ENCODE measurements at regions not wholly inside any gene's neighbourhood (a gene's known extent, or its start where the extent isn't known, plus 50 kb on each side); places are given as distances from the start of the nearest gene placed in this dataset.
A peak's percentile ranks its signal among the peaks of the same experiment; 100 is the strongest.

GRCh38 chr21:27424601-27425000, 457.7 kb upstream of the ADAMTS5 start:
- H3K4me1 Mint-ChIP-seq = no peaks in the 10 kb centered on the region
- Histone ChIP-seq H2AFZ (replicated peaks) (no peak overlapping the region), H4K20me1 (ENCODE audit: low read depth) (no peaks in the 10 kb centered on the region), H3K4me3 (no peak overlapping the region), H3F3A (ENCODE audit: low read depth) (no peaks in the 10 kb centered on the region), H3K4me1 (peaks cover 3% of the 10 kb centered on the region), H3K36me3 (no peaks in the 10 kb centered on the region), H3K27me3 (no peaks in the 10 kb centered on the region), H3K9me3 (ENCODE audit: low read depth) (no peaks in the 10 kb centered on the region), H3K4me2 (no peak overlapping the region), H3K79me2 (ENCODE audit: low read depth) (no peaks in the 10 kb centered on the region), H3K27ac (no peak overlapping the region), H3K9ac (no peak overlapping the region)
- no peak for DNase-seq (ENCODE audit: low spot score)
- TF ChIP-seq CTCF (IDR thresholded peaks at IDR 0.05) = no peak
- TF ChIP-seq EZH2phosphoT487 (IDR thresholded peaks at IDR 0.05) = no peak
- TF ChIP-seq EZH2 (IDR thresholded peaks at IDR 0.05) = no peak
- no peaks in the 10 kb centered on the region for H3K27me3 Mint-ChIP-seq (ENCODE audit: insufficient read depth, low read depth)
- no peaks in the 10 kb centered on the region for H3K9me3 Mint-ChIP-seq
- no peak overlapping the region for H3K27ac Mint-ChIP-seq
- H3K36me3 Mint-ChIP-seq = no peaks in the 10 kb centered on the region
- no peak overlapping the region for H3K4me3 Mint-ChIP-seq

- Histone ChIP-seq H3K4me1 (peaks cover 3% of the 10 kb centered on the region), H3K27ac (no peak overlapping the region), H2AFZ (replicated peaks) (peak overlapping the region; percentile 55), H3K9ac (no peak overlapping the region), H3K4me2 (no peak overlapping the region), H4K20me1 (ENCODE audit: low read depth) (no peaks in the 10 kb centered on the region), H3K36me3 (no peaks in the 10 kb centered on the region), H3K4me3 (no peak overlapping the region), H3K27me3 (no peaks in the 10 kb centered on the region), H3K79me2 (ENCODE audit: low read depth) (no peaks in the 10 kb centered on the region), H3K9me3 (ENCODE audit: low read depth) (no peaks in the 10 kb centered on the region), H3F3A (ENCODE audit: low read depth) (no peaks in the 10 kb centered on the region)
- Mint-ChIP-seq H3K27me3 (ENCODE audit: insufficient read depth, low read depth) (no peaks in the 10 kb centered on the region), H3K4me1 (no peaks in the 10 kb centered on the region), H3K9me3 (no peaks in the 10 kb centered on the region), H3K27ac (no peak overlapping the region), H3K36me3 (no peaks in the 10 kb centered on the region), H3K4me3 (no peak overlapping the region)
- DNase-seq (ENCODE audit: low spot score) = no peak
- TF ChIP-seq EZH2phosphoT487 (IDR thresholded peaks at IDR 0.05) (no peak), CTCF (IDR thresholded peaks at IDR 0.05) (no peak), EZH2 (IDR thresholded peaks at IDR 0.05) (no peak)
Measured at GRCh38 chr21:27423906-27424595, 457.2 kb upstream of the ADAMTS5 start.

- H3K4me3 Mint-ChIP-seq = no peak overlapping the region
- no peaks in the 10 kb centered on the region for H3F3A ChIP-seq (ENCODE audit: low read depth)
- no peak overlapping the region for H3K27ac ChIP-seq
- no peak overlapping the region for H3K4me3 ChIP-seq
- H3K27me3 ChIP-seq = no peaks in the 10 kb centered on the region
- no peaks in the 10 kb centered on the region for H3K4me1 Mint-ChIP-seq
- H3K9me3 Mint-ChIP-seq = no peaks in the 10 kb centered on the region
- no peaks in the 10 kb centered on the region for H4K20me1 ChIP-seq (ENCODE audit: low read depth)
- no peak for DNase-seq (ENCODE audit: low spot score)
- no peaks in the 10 kb centered on the region for H3K36me3 Mint-ChIP-seq
- TF ChIP-seq CTCF (IDR thresholded peaks at IDR 0.05) (no peak), EZH2phosphoT487 (IDR thresholded peaks at IDR 0.05) (no peak), EZH2 (IDR thresholded peaks at IDR 0.05) (no peak)
- H2AFZ ChIP-seq (replicated peaks) = no peak overlapping the region
- H3K4me2 ChIP-seq = no peak overlapping the region
- H3K9me3 ChIP-seq (ENCODE audit: low read depth) = no peaks in the 10 kb centered on the region
- H3K79me2 ChIP-seq (ENCODE audit: low read depth) = no peaks in the 10 kb centered on the region
- H3K27me3 Mint-ChIP-seq (ENCODE audit: insufficient read depth, low read depth) = no peaks in the 10 kb centered on the region
- H3K9ac ChIP-seq = no peak overlapping the region
- H3K36me3 ChIP-seq = no peaks in the 10 kb centered on the region
- no peak overlapping the region for H3K27ac Mint-ChIP-seq
- H3K4me1 ChIP-seq = peaks cover 3% of the 10 kb centered on the region
Measured at GRCh38 chr21:27423038-27423437, 456.1 kb upstream of the ADAMTS5 start.
